GM21515 (cell line): ENCODE measurements at regions not wholly inside any gene's neighbourhood (a gene's known extent, or its start where the extent isn't known, plus 50 kb on each side); places are given as distances from the start of the nearest gene placed in this dataset.
"Not testable (repeated sequence)": the region's sequence is repeated elsewhere in the genome, so short reads cannot be mapped to it uniquely, and the experiment has no call there.

Source experiments
- ATAC-seq: cut with Tn5 transposase; IDR thresholded peaks from one replicate; pipeline ENCODE4 v1.9.1; 2021; ENCODE audit not compliant: unreplicated experiment

DNA sequence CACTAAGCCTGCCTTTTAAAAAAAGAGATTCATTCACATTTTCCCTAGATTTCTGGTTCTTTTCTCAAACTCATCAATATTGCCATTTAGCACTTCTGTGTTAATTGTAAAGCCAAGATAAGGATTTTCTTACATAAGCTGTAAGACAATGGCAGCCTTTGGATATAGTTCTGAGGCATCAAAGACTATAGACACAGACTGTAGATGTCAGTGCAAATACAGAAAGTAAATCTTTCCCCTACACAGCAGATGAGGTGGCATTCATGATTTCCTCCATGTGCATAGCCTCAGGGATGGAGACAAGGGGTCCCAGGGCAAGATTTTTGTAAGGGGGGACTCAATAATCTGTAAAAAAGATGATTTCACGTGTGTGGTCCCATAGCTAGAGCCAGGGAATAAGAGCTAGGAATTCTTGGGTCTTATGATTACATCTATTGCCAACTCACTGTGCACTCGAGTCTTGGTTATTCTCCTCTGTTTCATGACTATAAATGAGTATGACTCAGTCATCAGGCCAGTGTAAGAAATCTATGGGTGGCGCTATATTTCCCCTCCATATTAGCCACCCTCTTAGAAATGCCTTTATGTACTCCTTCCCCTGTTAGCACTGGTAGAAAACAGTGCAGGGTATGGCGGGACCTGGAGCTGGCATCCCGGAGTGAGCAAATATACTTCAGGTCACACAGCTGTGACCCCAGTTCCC is 207.5 kb downstream of the EXOC5 start:
- no peak for ATAC-seq

DNA sequence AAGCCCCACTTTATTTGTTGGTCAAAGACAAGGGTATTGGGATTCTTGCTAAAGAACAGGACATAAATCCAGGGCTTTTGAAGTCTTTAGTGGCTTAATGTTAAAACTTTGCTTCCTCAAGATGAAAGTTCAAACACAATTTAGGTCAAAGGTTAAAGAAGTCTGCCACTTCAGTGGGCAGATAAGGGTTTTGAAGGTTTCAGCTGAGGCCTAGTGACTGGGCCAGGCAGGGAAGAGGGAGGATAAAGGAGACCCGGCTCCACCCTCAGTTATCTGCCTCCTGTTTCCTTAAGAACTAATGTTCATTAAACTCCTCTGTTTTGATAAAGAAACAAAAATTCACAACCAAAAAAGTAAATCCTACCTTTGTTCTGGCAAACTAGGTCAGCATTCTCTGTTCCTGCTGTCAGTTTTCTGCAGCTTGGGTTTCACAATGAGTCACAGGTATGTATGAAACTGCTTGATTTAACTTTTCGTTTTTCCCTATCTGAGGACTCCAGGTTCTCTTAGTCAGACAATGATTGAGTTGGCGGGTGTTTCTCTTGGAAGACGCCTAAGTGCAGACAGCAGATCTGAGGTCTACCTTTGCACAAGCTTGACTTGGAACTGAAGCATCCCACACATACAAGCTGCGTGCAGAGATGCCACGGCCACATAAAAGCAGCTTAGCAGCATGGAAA is 208.3 kb downstream of the EXOC5 start:
- ATAC-seq, result peak; percentile 94

DNA sequence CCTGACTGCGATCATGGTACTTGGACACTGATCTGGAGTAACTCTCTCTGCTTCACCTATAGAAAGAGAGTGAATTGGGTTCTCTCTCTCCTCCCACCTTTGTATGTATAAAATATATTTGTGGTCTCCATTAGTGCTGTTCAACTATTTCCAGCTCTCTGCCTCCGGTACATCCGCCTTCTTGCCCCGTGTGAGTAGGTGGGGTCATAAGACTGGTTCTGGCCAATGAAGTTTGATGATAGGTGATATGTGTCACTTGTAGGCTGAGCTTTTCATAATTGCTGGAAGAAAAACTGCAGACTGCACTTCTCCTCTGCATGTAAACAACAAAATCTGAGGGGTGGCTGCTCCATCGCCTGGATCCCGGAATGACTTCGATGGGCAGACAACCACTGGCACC is 210.4 kb downstream of the EXOC5 start:
- ATAC-seq, result no peak

DNA sequence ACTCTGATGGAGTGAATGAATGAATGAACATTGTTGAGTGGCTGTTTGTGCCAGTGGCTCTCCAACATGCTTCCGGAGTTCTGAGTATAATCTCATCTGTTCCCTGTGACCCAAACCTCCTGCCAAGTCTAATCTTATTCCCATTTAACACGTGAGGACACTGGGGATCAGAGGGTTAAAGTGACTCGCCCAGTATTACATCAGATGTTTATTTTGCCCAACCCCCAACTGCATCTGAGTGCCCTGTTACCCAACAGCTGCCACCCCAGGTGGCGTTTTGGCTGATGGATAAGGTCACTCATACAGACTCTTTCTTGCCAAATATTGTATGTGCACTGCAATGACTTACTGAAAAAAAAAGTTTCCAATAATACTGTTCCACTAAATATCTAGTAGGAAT is 210.9 kb downstream of the EXOC5 start:
- ATAC-seq, result no peak

DNA sequence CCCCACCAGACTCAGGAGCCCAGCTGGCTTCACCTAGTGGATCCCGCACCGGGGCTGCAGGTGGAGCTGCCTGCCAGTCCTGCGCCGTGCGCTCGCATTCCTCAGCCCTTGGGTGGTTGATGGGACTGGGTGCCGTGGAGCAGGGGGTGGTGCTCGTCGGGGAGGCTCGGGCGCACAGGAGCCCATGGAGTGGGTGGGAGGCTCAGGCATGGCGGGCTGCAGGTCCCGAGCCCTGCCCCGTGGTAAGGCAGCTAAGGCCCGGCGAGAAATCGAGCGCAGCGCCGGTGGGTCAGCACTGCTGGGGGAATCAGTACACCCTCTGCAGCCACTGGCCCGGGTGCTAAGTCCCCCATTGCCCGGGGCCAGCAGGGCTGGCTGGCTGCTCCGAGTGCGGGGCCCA is 212.2 kb downstream of the EXOC5 start:
- not testable (repeated sequence) for ATAC-seq

DNA sequence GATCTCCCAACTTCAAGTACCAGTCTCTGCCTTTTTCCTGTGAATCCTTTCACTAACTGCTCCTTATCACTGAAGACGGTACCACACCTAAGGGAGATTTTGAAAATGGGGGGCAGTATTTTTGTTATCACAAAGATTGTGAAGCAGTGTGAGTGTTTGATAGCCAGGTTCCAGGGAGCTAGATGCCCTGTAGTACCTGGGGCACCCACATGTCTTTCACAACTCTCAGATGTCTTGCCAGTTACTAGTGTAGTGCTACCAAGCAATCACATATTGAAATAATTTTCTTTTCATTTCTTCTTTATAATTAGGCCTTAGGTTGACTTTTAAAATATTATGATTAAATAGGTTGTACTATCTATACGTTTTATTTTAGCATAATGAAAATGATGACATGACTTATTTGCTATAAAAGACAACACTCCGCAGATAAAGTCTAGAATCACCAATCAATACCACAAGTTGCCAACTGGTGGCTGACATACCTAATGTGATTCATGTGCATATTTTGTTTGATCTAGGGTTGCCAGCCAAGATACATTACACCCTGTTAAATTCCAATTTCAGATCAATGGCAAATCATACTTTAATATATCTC is 215.9 kb downstream of the EXOC5 start:
- ATAC-seq, result no peak

DNA sequence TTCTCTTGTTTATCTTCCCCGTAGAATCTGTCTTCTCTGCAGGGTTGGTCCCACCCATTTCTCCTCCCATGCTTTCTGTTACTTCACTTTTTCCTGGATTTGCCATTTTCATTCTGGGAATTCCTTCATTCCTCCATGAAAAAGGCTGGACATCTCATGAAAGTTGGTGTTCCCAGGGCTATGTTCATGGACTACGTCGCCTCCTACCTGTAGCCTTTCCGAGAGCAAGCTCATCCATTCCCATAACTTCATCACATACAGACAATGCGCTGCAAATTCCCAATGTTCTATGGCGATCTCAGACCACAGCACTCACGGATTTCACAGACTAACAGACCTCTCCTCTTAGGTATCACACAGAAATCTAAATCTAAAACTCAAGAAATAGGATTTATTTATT is 217.1 kb downstream of the EXOC5 start:
- ATAC-seq, result no peak

DNA sequence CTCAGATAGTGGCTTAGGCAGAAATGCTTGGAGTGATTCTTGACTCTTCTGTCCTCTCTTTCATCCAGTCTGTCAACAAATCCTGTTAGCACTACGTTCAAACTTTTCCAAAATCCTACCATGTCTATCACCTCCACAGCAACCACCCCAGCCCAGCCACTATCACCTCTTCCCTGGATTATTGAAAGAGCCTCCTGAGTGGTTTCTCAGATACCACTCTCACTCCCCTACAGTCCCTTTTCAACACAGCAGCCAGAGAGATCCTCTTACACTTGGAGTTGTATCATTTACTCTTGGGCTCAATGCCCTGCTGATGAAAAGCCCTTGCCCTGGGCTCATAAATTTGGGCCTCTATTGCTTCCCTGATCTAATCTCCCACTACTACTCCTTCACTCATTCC is 218.9 kb downstream of the EXOC5 start:
- ATAC-seq, result no peak

DNA sequence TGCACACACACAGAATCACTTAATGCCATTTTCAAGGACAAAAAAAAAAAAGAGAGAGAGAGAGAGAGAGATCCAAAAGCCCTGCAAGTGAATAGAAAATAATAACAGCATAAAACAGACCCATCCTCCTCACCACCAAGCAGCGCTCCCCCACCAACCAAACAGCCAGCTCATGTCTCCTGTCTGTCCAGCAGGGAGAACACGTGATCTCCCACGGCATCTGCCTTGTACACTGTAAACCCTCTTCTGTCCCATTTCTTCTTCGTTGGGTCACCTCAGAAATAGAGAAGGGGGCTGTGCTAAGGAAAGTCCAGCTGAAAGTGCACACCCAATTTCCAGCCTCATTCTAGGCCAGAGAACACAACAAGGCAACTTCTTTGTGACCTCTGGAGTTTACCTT is 222.5 kb downstream of the EXOC5 start:
- ATAC-seq, result no peak

DNA sequence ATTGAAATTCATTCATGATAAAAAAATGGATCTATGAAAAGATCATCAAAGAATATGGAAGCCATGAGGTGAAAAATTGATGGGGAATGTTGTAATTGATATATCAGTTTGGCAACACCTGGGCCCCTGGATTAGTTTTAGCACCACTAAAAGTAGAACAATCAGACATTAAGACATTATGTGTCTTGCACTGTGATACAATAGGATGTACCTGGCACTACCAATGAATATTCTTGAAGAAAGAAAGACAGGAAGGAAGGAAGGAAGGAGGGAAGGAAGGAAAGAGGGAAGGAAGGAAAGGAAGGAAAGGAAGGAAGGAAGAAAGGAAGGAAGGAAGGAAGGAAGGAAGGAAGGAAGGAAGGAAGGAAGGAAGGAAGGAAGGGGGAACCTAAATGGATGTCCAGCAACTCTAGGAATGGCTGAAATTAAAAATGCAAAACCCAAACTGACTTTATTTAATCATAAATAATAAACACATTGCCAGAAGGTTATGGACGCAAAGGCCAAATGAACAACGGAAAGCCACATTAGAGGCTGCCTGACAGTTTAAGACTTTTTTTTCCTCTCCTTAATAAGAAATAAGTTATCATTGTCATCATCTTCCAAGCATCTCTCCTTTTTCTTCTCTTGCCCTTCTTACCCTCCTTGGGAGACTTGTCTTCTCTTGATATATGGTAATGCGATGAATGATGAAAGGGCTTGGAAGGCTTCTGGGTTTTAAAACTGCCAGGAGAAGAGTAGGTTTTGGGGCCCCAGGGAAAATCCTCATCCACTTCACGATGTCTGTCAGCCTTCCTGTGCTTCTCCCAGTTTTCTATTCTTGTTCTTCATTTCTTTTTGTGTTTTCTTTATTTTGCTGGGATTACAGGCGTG is 224.4 kb downstream of the EXOC5 start:
- not testable (repeated sequence) for ATAC-seq

DNA sequence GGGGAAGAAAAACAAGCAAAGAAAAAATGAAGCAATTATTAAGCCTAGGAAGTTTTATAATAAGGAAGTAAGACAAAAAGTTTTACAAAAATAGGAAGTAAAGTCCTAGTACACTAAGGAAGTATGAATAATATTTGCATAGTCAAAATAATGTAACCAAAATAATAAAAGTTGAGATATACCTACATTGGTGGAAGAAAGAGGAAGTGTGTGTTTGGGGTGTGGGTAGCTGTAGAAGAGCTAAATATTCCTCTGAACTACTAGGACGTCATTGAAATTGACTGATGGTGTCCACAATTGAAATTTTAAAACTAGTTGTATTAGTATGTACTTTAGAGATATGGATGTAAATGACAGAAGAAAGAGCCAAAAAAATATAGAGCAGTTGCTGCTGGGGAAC is 228.4 kb upstream of the OTX2 start:
- ATAC-seq, result no peak

DNA sequence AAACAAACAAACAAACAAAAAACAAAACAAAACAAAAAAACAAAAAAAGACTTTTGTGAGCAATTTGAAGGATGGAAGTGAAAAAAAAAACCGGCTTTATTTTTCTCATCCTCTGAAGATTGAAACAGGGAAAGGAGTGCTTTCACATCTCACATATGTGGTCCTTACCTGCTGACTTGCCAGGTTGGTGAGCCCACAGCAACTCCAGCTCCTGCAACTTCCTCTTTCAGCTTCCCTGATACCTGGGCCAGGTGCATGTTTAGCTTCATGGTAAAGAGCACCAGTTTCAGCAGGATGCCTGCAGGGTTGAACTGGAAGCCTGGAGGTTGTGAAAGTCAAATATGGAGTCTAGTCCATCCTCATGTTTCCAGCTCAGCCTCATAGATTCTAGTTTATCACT is 221.2 kb upstream of the OTX2 start:
- no peak for ATAC-seq

DNA sequence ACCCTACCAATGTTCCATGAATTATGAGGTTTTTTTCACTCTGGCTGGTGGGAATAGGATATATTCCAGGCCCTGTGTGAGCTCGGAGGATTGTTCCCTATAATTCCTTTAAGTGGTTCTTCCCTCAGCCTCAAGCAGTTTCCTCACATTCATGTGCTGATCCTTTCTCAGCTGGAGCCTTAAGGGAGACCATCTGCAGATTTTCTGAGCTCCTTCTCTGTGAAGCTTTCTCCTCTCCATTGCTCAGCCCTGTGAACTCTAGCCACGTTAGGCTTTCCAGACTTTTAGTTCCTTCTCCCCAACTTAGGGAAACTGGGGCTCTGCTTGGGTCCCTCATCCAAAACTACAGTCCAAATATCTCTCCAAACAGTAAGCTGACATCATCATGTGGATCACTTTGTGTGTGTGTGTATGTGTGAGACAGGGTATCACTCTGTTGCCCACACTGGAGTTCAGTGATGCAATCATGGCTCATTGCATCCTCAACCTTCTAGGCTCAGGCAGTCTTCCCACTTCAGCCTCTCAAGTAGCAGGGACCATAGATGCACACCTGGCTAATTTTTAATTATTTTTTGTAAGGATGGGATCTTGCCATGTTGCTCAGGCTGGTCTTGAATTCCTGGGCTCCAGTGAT is 219.5 kb upstream of the OTX2 start:
- ATAC-seq, result no peak

DNA sequence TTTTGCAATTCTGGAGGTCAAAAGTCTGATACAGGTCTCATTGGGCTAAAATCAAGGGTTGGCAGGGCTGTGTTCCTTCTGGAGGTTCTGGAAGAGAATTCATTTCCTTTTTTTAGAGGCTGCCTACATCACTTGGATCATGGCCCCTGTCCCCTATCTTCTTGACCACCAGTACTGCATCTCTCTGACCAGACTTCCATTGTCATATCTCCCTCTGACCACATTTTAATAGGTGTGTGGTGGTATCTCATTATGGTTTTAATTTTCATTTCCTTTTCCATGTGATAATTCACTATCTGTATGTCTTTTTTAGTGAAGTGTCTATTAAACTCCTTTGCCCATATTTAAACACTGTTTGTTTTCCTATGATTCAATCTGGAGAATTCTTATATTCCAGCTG is 215.2 kb upstream of the OTX2 start:
- no peak for ATAC-seq

DNA sequence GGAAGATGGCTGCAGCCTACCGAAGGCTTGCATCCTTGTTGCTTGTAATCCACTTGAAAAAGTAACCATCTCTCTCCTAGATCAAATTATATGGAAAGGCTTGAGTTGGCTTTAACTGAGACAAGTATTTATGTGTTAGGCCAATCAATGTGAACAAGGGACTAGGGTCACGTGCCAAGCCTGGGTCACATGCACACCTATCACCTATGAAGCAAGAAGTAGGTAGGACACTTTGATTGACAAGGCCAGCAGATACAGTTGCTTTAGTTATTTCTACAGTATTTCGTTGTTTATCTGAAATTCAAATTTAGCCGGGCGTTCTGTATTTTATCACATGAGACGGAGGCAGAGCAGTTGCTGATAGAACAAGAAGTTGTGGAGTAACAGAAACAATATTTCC is 212.3 kb upstream of the OTX2 start:
- ATAC-seq, result no peak

DNA sequence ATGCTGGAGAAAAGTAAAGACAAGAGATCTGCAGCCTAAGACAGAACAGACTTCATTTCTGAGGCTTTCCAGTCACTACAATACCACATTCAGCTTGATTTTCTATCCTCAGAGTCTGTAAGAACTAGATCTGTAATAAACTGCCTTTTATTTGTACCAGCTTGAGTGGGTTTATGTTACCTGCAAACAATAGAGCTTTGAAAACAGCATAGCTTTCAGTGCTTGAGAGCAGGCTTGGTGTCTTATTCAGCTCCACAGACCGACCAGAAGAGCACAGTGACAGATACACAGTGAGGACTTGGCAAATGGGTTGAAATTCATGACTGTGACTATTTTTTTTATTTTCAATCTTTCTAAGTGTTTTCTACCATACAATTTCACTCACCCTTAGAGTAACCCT is 207.8 kb upstream of the OTX2 start:
- ATAC-seq, result no peak

DNA sequence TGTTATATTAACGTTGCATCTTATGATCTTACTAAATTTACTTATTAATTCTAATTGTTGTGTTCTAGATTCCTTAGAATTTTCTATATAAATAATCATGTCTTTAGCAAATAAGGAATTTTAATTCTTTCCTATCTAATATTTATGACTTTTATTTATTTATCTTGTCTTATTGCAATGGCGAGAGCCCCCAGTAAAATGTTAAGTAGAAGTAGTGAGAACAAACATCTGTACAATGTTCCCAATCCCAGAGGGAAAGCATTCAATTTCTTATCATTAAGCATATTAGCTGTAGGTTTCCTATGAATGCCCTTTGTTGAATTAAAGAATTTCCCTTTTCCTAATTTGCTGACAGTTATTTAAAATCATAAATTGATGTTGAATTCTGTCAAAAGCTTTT is 203.7 kb upstream of the OTX2 start:
- no peak for ATAC-seq

DNA sequence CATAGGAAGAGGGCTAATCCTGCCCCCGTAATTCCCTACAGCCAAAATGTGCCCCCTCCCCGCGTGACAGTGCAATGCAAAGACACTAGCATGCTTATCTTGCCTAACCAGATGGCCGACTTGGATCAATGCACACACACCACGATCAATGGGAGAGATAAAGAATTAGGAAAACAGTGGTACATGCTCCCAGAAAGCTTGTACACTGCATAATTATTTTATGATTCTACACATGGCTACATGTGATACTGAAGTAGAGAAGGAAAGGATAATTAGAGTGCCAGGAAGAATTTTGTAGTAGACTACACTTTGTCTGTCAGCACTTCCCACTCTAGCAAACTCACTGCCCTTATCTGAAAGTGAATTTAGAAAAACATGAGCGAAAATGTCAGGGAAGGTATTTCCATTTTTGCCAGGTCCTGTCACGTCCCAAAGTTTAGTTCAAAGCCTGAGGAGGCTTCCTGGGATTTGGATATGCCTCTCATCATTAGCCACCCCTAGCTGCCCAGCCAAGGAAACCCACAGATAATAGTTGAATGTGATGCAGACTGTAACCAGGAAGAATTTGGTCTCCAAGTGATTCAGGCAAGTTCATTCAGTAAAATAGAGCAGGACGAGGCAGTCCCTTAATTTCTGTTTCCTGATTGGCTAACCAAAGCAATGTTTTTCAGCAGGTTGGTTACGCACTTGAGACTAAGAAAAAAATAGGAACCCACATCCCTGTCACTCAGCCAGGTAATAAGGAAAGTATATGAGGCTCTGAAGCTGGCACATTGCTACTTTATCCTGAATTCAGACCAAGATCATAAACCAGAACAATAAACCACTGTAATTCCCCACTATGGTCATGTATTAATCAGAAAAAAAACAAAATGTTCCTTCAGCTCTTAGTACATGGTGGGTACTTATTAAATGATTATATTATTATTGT is 199.6 kb upstream of the OTX2 start:
- no peak for ATAC-seq

DNA sequence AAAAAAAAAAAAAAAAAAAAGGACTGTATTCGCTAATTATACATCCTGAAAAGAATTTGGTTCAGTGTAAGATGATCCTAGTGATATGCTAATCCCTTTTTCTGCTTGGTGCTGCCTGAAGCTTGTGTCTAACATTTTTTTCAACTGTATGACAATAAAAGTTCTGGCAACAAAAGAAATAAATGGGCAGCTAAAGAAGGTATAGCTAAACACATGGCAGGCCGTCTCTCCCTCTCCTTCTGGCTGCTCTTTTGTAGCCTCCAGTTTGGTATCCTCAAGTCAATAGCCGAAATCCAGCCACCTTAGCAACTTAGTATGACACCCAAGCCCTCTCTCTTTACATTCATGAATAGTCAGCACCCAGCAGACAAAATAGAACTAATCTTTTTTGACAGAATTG is 198.3 kb upstream of the OTX2 start:
- no peak for ATAC-seq

DNA sequence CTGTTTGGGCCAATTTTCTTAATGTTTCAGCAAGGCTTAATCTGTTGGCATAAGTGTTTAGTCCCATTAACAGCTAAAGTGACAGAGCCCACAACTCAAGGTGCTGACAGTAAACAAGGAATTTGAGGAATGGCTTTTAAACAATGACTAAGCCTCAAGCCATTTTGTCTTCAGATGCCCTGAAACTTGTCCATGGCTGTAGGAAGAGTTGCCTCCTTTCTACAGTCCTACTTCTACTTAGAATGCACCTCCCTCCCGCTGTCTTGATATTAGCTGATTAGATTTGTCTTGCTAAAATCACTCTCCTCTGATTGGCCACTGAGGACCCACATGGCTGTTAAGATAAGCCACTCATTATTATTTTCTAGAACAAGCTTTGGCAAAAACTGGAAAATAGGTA is 188.4 kb upstream of the OTX2 start:
- no peak for ATAC-seq
